ENCODE measurements at regions not wholly inside any gene's neighbourhood (a gene's known extent, or its start where the extent isn't known, plus 50 kb on each side); places are given as distances from the start of the nearest gene placed in this dataset.
A peak's percentile ranks its signal among the peaks of the same experiment; 100 is the strongest.

DNA sequence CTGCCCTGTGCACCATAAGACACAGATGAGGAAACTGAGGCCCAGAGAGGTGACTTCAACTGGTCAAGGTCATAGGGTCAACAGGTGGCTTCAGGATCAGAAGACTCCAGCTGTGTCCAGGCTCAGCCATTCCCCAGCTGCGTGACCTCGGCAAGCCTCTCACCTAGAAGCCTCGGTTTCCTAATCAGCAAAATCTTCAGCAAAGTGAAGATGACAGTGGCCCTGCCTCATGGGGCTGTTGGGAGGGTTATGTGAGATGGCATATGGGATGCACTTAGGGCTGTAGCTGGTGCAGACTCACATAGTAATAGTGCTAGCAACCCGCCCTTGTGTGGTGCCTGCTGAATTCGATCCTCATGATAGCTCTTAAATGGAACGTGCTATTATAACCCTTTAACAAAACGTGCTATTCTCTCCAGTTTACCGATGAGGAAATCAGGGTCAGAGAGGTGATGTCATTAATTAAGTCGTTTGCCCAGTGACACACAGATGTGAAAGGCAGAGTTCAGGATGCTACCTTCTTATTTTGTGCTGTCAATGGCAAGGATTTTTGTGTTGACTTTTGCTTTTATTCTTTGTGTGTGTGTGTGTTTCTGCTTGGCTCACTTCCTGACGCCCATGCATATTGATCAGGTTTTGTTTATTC is 472.9 kb downstream of the MATN1 start:
- H3K9me3 Mint-ChIP-seq (ENCODE audit: low read depth): no peaks in the 10 kb centered on the region
- H3K4me1 Mint-ChIP-seq (ENCODE audit: low read depth): no peaks in the 10 kb centered on the region
- H3K27me3 Mint-ChIP-seq (ENCODE audit: low read depth): peaks cover 29% of the 10 kb centered on the region
- TF ChIP-seq, protein P1, sequence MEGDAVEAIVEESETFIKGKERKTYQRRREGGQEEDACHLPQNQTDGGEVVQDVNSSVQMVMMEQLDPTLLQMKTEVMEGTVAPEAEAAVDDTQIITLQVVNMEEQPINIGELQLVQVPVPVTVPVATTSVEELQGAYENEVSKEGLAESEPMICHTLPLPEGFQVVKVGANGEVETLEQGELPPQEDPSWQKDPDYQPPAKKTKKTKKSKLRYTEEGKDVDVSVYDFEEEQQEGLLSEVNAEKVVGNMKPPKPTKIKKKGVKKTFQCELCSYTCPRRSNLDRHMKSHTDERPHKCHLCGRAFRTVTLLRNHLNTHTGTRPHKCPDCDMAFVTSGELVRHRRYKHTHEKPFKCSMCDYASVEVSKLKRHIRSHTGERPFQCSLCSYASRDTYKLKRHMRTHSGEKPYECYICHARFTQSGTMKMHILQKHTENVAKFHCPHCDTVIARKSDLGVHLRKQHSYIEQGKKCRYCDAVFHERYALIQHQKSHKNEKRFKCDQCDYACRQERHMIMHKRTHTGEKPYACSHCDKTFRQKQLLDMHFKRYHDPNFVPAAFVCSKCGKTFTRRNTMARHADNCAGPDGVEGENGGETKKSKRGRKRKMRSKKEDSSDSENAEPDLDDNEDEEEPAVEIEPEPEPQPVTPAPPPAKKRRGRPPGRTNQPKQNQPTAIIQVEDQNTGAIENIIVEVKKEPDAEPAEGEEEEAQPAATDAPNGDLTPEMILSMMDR (IDR thresholded peaks at IDR 0.05): no peak
- H3K27ac Mint-ChIP-seq (ENCODE audit: unreplicated experiment): no peak overlapping the region
- H3K36me3 Mint-ChIP-seq (ENCODE audit: low read depth): no peaks in the 10 kb centered on the region
- DNase-seq (ENCODE audit: low spot score): no peak
- H3K4me3 Mint-ChIP-seq (ENCODE audit: unreplicated experiment): no peak overlapping the region

DNA sequence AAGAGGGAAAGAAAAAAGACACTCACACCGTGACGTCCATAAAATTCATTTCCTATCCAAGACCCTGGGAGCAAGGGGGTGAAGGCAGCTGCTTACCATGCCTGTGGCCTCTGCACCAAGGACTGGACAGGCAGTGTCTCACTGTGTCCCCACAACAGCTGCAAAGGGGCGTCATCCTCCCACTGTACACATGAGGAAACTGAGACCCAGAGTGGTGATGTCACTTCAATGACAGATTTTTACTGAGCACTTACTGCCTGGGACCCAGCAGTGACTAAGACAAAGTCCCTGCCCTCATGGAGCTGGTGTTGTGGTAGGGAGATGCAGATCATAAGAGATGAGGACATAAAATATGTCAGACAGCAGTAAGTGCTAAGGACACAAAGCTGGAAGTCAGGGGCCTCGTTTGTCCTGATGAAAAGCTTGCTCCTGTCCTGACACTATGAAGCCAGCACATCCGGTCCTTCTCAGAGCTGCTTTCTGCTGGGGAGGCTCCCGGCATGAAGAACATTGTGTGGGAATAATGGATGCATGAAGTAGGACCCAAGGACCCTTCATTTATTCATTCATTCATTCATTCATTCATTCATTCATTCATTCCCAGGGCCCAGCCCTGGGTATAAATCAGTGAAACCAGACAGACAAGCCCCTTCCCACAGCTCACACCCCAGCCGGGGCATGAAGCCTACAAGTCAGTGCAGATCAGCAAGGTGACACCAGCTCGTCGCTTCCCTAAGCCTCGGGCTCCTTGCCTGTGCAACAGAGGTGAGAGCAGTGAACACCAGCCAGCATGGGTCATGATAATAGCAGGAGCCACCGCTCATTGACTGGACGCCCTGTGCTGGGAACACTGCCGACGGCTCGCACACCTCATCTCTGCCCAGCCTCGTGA is 473.7 kb downstream of the MATN1 start:
- Mint-ChIP-seq H3K9me3 (ENCODE audit: low read depth) (no peaks in the 10 kb centered on the region), H3K27ac (ENCODE audit: unreplicated experiment) (no peak overlapping the region), H3K36me3 (ENCODE audit: low read depth) (no peaks in the 10 kb centered on the region), H3K4me3 (ENCODE audit: unreplicated experiment) (no peak overlapping the region), H3K27me3 (ENCODE audit: low read depth) (peaks cover 29% of the 10 kb centered on the region), H3K4me1 (ENCODE audit: low read depth) (no peaks in the 10 kb centered on the region)
- TF ChIP-seq, protein P1 (IDR thresholded peaks at IDR 0.05): no peak
- DNase-seq (ENCODE audit: low spot score): peak; percentile 66

DNA sequence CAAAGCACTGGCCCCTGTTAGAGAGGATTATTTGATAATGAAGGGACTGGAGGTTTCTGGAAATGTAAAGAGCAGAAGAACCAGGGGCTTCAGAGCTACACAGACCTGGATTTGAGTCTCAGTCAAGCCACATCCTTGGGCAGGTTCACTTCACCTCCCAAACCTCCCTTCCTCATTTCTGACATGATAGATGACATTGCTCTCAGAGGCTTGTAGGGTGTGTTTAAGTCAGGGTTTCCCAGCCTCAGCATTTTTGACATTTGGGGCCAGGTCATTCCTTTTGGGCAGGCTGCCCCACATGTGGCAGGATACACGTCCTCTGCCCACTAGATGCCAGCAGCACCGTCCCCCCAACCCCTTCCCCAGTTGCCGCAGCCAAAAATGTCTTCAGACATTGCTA is 474.6 kb downstream of the MATN1 start:
- Mint-ChIP-seq H3K27ac (ENCODE audit: unreplicated experiment) (no peak overlapping the region), H3K27me3 (ENCODE audit: low read depth) (peaks cover 31% of the 10 kb centered on the region), H3K4me3 (ENCODE audit: unreplicated experiment) (no peak overlapping the region), H3K36me3 (ENCODE audit: low read depth) (no peaks in the 10 kb centered on the region), H3K4me1 (ENCODE audit: low read depth) (no peaks in the 10 kb centered on the region), H3K9me3 (ENCODE audit: low read depth) (no peaks in the 10 kb centered on the region)
- TF ChIP-seq, protein P1 (IDR thresholded peaks at IDR 0.05): no peak
- peak; percentile 5 for DNase-seq (ENCODE audit: low spot score)

DNA sequence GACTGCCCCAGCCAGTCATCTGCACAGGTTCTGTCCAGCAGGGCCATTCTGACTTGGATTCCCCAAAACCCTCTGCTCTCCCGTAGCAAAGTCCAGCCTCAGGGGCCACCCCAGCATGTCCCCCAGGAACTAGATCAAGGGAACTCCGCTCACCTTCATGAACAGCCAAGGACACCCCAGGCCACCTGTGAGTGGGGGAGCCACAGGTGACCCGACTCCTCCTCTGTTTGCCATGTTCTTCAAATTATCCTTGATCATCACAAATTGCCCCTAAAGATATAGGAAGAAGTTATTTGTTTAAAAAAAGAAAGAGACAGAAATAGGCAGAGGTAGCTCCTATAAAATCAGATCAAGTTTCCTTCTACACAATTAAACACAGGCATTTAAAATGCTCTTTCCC is 475.0 kb downstream of the MATN1 start:
- no peak overlapping the region for H3K4me3 Mint-ChIP-seq (ENCODE audit: unreplicated experiment)
- no peaks in the 10 kb centered on the region for H3K4me1 Mint-ChIP-seq (ENCODE audit: low read depth)
- no peak overlapping the region for H3K27ac Mint-ChIP-seq (ENCODE audit: unreplicated experiment)
- peaks cover 31% of the 10 kb centered on the region for H3K27me3 Mint-ChIP-seq (ENCODE audit: low read depth)
- no peaks in the 10 kb centered on the region for H3K9me3 Mint-ChIP-seq (ENCODE audit: low read depth)
- TF ChIP-seq, protein P1 (IDR thresholded peaks at IDR 0.05): no peak
- peak; percentile 40 for DNase-seq (ENCODE audit: low spot score)
- H3K36me3 Mint-ChIP-seq (ENCODE audit: low read depth): no peaks in the 10 kb centered on the region

DNA sequence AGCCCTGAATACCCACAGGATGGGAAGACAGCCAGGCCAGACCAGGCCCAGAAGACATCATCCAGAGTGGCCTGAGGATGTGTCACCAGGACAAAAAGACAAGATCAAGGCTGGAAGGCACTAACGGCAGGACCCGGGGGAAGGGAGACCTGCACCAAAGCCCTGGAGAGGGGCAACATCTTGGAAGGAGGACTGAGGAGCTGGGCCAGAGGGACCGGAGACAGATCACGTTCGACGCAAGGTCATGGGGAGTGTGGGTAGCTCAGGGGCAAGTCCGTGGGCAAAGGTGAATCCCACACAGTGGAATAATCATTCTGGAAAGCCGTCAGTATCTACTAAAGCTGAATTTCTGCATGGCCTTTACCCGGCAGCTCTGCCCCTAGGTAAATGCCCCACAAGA is 478.6 kb downstream of the MATN1 start:
- no peak overlapping the region for H3K4me3 Mint-ChIP-seq (ENCODE audit: unreplicated experiment)
- no peak overlapping the region for H3K27ac Mint-ChIP-seq (ENCODE audit: unreplicated experiment)
- DNase-seq (ENCODE audit: low spot score): peak; percentile 52
- no peaks in the 10 kb centered on the region for H3K4me1 Mint-ChIP-seq (ENCODE audit: low read depth)
- peaks cover 31% of the 10 kb centered on the region for H3K27me3 Mint-ChIP-seq (ENCODE audit: low read depth)
- H3K9me3 Mint-ChIP-seq (ENCODE audit: low read depth): no peaks in the 10 kb centered on the region
- H3K36me3 Mint-ChIP-seq (ENCODE audit: low read depth): no peaks in the 10 kb centered on the region
- TF ChIP-seq, protein P1 (IDR thresholded peaks at IDR 0.05): no peak
